ENCODE measurements at regions not wholly inside any gene's neighbourhood (a gene's known extent, or its start where the extent isn't known, plus 50 kb on each side); places are given as distances from the start of the nearest gene placed in this dataset.

DNA sequence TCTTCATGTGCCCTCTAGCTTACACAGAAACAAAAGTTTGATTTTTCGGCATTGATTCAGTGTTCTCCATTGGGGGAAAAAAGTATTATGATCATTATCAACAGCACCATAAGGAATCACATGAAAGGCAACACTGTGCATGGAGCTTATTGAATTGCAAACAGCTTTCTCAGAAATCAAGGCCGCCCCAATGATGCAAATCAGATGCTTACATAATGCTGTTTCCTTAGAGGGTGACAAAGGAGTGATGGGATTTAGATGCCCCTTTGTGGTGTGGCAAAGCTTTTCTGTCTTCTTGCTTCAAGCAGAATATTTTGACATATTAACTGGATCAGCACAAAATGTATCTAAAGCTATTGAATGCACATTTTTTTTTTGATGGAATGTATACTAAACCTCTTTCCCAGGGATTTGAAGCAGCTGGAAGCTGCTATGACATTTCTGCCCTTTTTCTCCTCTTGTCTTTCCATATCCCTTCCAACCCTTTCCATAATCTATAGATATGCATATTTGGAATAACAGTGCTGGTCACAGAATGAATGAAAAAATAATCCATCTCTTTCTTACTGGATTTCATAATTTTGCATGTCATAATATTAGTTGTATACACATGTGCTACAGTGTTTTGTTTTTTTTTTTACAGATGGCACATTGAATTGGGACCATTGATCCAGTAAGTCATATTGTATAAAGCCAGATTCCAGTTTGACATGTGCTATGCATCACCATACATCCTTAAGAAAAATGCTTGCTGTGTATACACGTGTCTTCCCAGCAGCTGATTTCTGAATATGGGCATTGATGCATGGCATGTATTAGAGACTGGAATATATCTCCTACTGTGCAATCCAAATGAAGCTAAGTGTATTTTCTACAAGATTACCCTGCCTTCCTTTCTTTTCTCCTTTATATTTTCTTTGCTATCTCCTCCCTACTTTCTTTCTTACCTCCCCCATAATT, 259.7 kb upstream of the DCN start:
- DNase-seq (ENCODE audit: low read depth), result no peak

GRCh38 chr12:91441246-91441645, 258.6 kb upstream of the DCN start:
- no peak for DNase-seq (ENCODE audit: low read depth)

DNA sequence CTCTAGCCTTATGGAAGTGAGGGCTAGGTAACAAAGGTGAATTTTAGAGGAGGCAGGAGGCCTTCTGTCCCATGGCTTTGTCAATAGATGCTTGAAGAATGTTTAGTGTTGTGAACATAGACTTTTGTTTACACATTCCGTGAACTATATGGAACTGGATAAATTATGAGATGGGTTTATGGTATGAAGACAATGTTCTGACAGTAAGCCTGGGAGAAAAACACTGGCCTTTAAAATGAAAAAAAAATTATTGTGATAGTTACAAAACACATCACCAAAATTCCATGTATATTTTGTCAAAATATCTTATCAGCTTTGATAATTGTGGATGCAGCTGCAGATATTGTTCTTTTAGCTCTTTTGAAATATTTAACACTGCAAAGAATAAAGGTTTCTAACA, 251.5 kb upstream of the DCN start:
- DNase-seq (ENCODE audit: low read depth), result no peak

GRCh38 chr12:91432755-91433154, 250.1 kb upstream of the DCN start:
- no peak for DNase-seq (ENCODE audit: low read depth)

DNA sequence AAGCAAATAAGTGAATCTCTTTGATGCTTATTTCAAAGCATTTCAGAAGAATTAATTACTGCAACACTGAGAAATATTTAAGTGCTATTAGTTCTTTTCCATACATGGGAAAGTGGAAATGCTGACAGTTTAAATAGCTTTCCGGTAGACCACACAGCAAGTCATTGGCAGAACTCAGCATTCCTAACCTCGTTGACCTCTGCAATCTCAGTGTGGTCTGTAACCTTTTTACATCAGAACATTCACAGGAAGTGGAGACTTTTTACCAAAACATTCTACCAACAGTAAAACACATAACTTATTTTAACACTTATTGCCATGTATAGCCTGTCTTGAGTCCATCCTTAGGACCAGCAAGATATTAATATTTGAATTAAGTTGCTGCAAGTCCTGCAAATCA, 249.5 kb upstream of the DCN start:
- no peak for DNase-seq (ENCODE audit: low read depth)

DNA sequence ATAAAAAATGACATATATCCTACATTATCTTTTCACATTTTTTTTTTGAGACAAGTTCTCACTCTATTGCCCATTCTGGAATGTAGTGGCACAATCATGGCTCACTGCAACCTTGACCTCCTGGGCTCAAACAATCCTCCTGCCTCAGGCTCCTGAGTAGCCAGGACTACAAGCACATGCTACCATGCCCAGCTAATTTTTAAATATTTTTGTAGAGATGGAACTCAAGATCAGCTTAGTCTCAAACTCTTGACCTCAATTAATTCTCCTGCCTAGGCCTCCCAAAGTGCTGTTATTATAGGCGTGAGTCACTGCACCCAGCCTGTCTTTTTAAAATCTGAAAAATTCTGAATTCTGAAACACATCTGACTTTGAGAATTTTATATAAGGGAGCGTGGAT, 241.9 kb upstream of the DCN start:
- no peak for DNase-seq (ENCODE audit: low read depth)

- DNase-seq (ENCODE audit: low read depth), result no peak
Observed at GRCh38 chr12:91423693-91424050, 241.1 kb upstream of the DCN start.

DNA sequence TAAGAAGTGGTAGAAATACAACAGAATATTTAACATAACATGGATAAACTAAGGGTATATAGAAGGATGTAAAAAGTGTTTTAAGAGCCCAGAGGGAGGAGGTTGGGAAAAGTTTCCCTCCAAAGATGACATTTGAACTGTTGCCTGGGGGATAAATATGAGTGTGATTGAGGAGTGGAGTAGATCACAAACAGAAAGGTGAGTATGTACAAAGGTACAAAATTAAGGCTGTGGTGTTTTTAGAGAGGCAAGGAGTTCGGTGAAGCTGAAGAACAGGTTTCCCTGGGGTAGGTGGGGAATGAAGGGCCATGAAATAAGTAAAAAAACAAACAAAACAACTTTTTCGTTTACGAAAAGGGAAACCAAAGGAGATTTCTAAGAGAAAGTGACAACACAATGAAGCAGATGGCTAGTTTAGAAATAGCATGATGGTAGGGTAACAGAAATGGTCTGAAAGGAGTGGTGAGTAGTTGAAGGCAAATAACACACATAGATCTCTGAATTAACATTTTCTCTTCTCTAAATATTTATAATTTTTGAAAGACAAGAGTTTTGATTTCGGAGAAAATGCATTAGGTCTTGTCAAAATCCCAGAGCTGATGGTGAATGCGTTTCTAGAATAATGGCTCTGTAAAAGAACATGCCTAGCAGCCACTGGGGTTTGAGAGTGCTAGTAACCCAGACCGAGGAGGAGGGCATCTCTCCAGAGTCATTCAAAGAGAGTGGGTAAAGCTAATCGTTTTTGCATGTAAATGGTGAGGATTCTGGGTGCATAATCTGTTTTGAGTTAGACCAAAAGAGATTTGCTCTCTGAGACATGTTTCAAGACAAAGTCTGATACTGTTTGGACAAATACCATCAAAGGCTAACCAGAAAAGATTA, 240.4 kb upstream of the DCN start:
- no peak for DNase-seq (ENCODE audit: low read depth)

GRCh38 chr12:91422127-91422526, 239.5 kb upstream of the DCN start:
- DNase-seq (ENCODE audit: low read depth), result no peak

- DNase-seq (ENCODE audit: low read depth), result no peak
Observed at GRCh38 chr12:91419809-91420208, 237.2 kb upstream of the DCN start.

DNA sequence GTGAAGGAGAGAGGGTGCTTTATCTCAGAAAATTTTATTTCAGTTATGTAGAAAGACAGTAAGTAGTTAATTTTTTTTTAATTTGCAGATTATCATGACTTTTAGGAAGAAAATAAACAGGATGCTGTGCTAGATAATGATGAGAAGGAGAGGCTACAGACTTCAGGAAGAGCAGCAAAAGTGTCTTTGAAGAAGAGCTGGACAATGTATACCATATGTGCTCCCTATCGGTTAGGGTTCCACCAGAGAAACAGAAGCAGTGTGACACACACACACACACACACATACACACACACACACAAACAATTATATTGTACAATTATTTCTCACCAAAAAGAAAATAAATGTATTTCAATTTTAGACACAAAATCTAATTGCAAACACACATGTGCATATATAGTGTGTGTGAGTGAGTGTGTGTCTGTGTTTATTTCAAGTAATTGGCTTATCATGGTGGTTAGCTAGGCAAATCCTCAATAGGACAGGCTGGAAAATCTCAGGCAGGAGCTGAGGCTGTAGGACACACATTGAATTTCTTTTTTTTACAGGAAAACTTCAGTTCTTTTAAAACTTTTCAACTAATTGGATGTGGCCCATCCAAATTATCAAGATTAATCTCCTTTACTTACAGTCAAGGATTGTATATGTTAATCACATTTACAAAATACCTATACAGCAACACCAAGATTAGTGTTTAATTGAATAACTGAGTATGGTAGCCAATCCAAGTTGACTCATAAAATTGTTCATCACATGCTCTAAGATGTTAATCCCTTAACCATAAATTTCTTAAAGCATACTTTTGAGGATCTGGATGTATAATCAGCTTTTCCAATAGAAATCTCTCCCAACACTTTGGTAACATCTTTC, 235.8 kb upstream of the DCN start:
- DNase-seq (ENCODE audit: low read depth), result no peak

GRCh38 chr12:91417650-91418049, 235.0 kb upstream of the DCN start:
- no peak for DNase-seq (ENCODE audit: low read depth)

GRCh38 chr12:91414636-91415035, 232.0 kb upstream of the DCN start:
- DNase-seq (ENCODE audit: low read depth), result no peak

- DNase-seq (ENCODE audit: low read depth), result no peak
Observed at GRCh38 chr12:91413581-91414546, 231.2 kb upstream of the DCN start.

DNA sequence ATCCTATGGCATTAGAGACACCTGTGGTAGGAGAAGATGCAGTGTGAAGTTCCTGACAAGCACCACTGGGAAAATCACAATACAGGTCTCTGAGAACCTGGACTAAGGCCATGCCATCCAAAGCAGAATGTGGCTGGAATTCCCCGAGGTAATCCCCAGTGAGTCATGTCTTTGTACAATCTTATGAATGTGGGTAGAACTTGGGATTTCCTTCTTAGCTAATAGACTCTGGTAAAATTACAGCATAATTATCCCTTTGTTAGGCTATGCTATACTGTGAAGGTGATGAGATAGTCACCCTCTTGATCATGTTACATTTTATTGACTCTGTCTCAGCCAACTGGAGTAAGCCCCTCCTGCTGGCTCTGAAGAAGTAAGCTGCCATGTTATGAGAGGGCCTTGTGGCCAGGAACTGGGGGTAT, 224.3 kb upstream of the DCN start:
- DNase-seq (ENCODE audit: low read depth), result no peak

DNA sequence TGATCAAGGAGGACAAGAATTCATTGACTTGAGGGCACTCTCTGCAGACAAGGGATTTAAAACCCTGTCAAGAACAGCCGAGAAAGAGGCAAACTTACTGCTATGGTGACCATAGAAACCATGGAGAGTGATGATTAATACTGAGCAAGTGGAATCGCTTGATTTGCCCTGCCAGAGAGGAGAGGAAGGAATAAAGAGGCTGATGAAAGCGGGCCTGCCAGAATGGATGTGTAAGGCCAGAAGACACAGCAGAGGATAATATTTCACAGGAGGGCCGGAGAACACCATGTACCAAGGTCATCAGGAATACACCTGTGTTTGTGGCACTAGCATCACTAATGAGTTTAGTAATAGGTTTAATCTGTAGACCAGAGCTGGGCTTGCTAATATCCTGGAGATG, 221.8 kb upstream of the DCN start:
- no peak for DNase-seq (ENCODE audit: low read depth)

DNA sequence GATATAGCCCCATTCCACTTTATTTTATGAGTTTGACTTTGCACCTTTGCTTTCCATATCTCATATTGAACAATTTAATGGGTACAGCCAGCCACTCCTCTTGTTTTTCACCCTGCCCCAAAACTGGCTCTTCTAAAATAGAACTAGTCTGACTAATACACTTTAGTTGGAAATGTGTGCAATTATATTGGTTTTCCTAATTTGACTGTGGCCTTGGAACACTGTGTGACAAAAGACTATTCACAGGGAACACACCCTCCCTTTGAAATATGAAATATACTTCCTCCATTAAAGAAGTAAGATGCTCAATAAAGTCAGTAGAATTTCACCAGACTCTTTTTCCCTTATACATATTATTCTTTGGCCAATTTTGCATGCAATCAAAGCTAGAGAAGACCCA, 218.6 kb upstream of the DCN start:
- no peak for DNase-seq (ENCODE audit: low read depth)

DNA sequence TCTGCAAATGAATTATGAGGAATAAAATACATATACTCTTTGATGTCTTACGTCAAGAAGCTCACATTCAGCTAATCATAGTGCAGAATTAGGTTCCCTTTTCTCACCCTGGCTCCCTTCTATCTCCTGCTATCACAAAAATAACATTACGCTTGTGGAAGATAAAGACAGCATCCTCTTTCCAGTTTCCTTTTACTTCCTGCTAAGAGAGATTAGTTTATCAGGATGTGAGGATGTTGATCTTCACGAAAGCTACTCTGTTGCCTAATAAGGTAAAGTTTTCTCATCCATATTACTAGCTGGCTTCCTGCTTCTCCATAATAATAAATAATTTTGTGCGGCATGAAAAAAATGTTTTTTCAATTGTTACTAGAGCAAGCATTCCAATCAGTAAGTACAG, 217.7 kb upstream of the DCN start:
- no peak for DNase-seq (ENCODE audit: low read depth)

DNA sequence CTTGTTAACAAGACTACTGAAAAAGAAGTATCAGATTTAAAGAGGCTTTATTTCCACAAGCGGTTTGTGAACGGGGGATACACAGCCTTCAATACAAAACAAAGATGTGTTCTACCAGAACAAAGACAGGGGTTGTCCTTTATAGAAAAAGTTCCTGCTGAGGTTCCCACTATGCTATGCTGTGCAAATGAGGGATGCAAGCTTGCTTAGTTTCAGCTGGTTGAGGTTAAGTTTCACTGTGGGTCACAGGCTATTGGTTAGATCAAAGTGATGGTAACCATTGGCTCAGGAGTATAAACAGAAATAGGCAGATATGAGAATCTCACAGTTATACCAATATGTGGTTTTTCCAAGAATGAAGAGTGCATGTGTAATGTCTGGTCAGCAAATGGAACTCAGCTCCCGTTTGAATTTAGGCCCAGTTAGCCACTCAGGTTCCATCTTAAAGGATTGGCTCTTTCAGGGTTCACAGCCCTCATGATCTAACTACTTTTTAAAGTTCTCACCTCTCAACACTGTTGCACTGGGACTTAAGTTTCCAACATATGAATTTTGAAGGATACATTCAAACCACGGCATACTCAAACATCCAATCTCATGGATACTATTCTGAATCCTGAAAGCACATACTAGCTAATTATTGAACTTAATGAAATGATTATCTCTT, 215.4 kb upstream of the DCN start:
- no peak for DNase-seq (ENCODE audit: low read depth)

DNA sequence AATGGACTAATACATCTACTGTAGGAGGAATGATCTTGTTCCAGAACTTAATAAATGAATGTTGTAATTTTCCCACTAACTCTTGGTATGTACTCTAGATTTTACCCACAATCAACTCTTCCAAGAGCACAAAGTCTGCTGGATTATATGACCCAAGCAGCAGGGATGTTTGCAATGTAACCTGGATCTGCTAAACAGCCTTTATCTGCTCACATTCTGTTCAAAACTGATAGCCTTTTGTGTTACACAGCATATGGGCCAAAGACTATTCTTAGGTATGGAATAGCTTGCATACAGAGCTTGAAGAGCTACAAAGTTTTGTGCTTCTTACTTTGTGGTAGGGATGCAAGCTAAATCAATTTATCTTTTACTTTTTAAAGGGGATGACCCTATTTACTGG, 213.7 kb upstream of the DCN start:
- no peak for DNase-seq (ENCODE audit: low read depth)
